ENCODE measurements at regions not wholly inside any gene's neighbourhood (a gene's known extent, or its start where the extent isn't known, plus 50 kb on each side); places are given as distances from the start of the nearest gene placed in this dataset.

- TF ChIP-seq CTCF (IDR thresholded peaks at IDR 0.05) (no peak), POLR2A (IDR thresholded peaks at IDR 0.05) (no peak)
Observed at GRCh38 chrX:40511258-40511657, 69.5 kb upstream of the ATP6AP2 start.

All from testis (tissue), 2 donors.